ENCODE measurements at regions not wholly inside any gene's neighbourhood (a gene's known extent, or its start where the extent isn't known, plus 50 kb on each side); places are given as distances from the start of the nearest gene placed in this dataset.

- Histone ChIP-seq H3K36me3 (replicated peaks) (no peaks in the 10 kb centered on the region), H3K4me3 (no peak overlapping the region), H3K4me1 (no peaks in the 10 kb centered on the region), H3K9me3 (no peaks in the 10 kb centered on the region; the same call in 1 of the 2 replicates), H3K27me3 (ENCODE audit: low read depth) (no peaks in the 10 kb centered on the region)
- in situ Hi-C loops (cut with MboI; ENCODE audit: low sequenced_read_pairs): no loop called here
- DNase-seq (ENCODE audit: low spot score in 2 of 2): no peak
These were observed 191.9 kb downstream of the PTPRU start for GRCh38 chr1:29428280-29428615.

- H3K4me3 ChIP-seq: no peak overlapping the region
- no peaks in the 10 kb centered on the region for H3K36me3 ChIP-seq (replicated peaks)
- no peaks in the 10 kb centered on the region for H3K4me1 ChIP-seq
- H3K27me3 ChIP-seq (ENCODE audit: low read depth): no peaks in the 10 kb centered on the region
- no peak for DNase-seq (ENCODE audit: low spot score in 2 of 2)
- no peaks in the 10 kb centered on the region; the same call in 1 of the 2 replicates for H3K9me3 ChIP-seq
- in situ Hi-C loops (cut with MboI; ENCODE audit: low sequenced_read_pairs): no loop called here
These were observed 191.4 kb downstream of the PTPRU start for GRCh38 chr1:29427614-29428279.

GRCh38 chr1:29426701-29427279 lies 190.5 kb downstream of the PTPRU start:
- DNase-seq (ENCODE audit: low spot score in 2 of 2): no peak
- Histone ChIP-seq H3K36me3 (replicated peaks) (no peaks in the 10 kb centered on the region), H3K27me3 (ENCODE audit: low read depth) (no peaks in the 10 kb centered on the region), H3K9me3 (no peaks in the 10 kb centered on the region; the same call in 1 of the 2 replicates), H3K4me1 (no peaks in the 10 kb centered on the region), H3K4me3 (no peak overlapping the region)
- in situ Hi-C loops (cut with MboI; ENCODE audit: low sequenced_read_pairs): no loop called here

DNA sequence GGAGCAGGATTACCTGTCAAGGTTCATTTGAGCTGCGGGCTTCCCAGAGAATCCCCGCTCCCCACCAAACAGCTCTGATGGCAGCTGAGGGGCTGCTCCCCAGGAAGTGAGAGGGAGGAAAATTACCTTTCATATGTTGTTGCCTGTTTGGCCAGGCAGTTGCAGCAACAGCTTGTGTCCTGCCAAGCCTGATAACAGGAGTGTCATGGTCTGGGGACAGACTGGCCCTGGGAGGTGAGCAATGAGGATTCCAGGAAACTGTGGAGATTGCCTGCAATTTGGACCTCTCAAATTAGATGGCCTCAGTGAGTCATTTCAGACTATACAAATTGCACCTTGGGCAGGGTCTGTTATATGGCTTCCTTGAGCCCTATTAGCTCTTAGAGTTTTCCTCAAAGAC lies 189.3 kb downstream of the PTPRU start:
- no peak overlapping the region for H3K4me3 ChIP-seq
- DNase-seq (ENCODE audit: low spot score in 2 of 2): no peak
- in situ Hi-C loops (cut with MboI; ENCODE audit: low sequenced_read_pairs): no loop called here
- no peaks in the 10 kb centered on the region for H3K36me3 ChIP-seq (replicated peaks)
- no peaks in the 10 kb centered on the region for H3K4me1 ChIP-seq
- no peaks in the 10 kb centered on the region; the same call in 1 of the 2 replicates for H3K9me3 ChIP-seq
- no peaks in the 10 kb centered on the region for H3K27me3 ChIP-seq (ENCODE audit: low read depth)

DNA sequence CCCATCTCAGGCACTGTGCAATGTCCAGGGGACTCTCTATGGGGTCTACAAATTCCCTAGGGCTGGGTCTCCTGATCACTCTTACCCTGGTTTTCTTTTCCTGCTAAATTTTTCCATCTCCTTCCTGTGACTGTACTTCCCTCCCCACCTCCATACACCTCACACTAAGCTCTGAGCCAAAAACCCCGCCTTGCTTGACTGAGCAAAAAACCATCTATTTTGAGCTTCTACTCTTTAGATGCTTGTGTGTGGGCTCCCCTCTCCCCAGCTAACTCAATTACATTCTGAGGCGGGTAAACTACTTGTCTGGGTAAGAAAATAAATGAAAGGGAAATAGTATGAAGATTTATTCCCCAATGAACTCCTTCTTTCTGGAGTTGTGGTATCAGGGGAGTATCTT lies 187.9 kb downstream of the PTPRU start:
- no peaks in the 10 kb centered on the region for H3K27me3 ChIP-seq (ENCODE audit: low read depth)
- H3K9me3 ChIP-seq: no peaks in the 10 kb centered on the region
- H3K4me3 ChIP-seq: no peak overlapping the region
- no peaks in the 10 kb centered on the region for H3K4me1 ChIP-seq
- in situ Hi-C loops (cut with MboI; ENCODE audit: low sequenced_read_pairs): no loop called here
- no peaks in the 10 kb centered on the region for H3K36me3 ChIP-seq (replicated peaks)
- no peak for DNase-seq (ENCODE audit: low spot score in 2 of 2)

- in situ Hi-C loops (cut with MboI; ENCODE audit: low sequenced_read_pairs): no loop called here
- H3K4me1 ChIP-seq: no peaks in the 10 kb centered on the region
- no peaks in the 10 kb centered on the region for H3K27me3 ChIP-seq (ENCODE audit: low read depth)
- no peak for DNase-seq (ENCODE audit: low spot score in 2 of 2)
- no peak overlapping the region for H3K4me3 ChIP-seq
- H3K9me3 ChIP-seq: no peaks in the 10 kb centered on the region
- no peaks in the 10 kb centered on the region for H3K36me3 ChIP-seq (replicated peaks)
These were observed 183.9 kb downstream of the PTPRU start for GRCh38 chr1:29420202-29420601.

DNA sequence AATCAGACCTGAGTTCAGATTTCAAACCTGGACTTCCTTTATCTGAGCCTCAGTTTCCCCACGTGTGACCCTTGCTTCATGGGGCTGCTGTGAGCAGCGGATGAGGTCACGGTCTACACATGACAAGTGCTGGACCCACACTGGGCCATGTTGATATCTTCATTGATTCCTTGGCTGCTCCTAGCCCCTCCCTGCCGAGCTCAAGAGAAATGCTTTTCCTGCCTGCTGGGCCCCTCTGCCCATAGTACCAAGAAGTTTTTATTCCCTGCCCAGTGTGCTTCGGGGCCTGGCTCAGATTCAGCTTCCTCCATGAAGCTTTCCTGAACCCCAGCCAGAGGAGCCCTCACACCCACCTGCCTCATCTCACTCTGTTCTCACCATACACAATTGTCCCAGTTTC lies 181.6 kb downstream of the PTPRU start:
- Histone ChIP-seq H3K27me3 (ENCODE audit: low read depth) (no peaks in the 10 kb centered on the region), H3K9me3 (no peaks in the 10 kb centered on the region), H3K4me3 (no peak overlapping the region), H3K4me1 (no peaks in the 10 kb centered on the region), H3K36me3 (replicated peaks) (no peaks in the 10 kb centered on the region)
- DNase-seq (ENCODE audit: low spot score in 2 of 2): no peak
- in situ Hi-C loops (cut with MboI; ENCODE audit: low sequenced_read_pairs): no loop called here

DNA sequence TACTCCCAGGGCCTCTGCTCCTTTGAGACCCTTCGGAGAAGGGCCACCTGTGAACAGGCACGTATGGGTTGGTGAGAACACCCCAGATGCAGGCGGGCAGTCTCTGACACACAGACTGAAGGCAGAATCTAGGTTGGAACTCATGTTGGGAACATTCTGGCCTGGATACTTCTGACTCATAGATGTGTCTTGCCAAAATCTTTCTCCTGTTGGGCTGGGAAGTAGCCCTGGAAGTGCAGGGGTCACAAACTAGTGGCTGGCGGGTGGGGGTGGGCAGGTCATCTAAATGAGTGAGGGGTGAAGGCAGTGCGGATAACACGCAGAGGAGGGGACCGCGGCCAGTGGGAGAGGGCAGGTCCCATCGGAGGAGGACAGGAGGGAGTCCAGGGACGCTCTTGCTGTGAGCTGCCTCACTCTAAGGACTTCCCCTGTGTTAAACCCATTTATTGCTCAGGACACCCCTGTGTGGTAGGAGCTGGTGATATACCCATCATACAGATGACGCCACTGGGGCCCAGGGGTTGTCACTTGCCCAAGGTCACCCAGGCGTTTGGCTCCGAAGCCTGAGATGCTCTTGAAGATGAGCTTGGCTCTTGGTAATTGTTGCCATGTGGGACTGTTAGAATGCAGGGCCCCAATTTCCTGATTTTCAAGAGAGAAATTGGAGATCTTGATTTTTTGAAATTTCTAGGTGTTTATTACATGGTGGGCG lies 181.0 kb downstream of the PTPRU start:
- no peak for DNase-seq (ENCODE audit: low spot score in 2 of 2)
- in situ Hi-C loops (cut with MboI; ENCODE audit: low sequenced_read_pairs): no loop called here
- H3K36me3 ChIP-seq (replicated peaks): no peaks in the 10 kb centered on the region
- H3K4me1 ChIP-seq: no peaks in the 10 kb centered on the region
- no peak overlapping the region for H3K4me3 ChIP-seq
- H3K27me3 ChIP-seq (ENCODE audit: low read depth): no peaks in the 10 kb centered on the region
- H3K9me3 ChIP-seq: no peaks in the 10 kb centered on the region

GRCh38 chr1:29416267-29417146 lies 180.2 kb downstream of the PTPRU start:
- no peak for DNase-seq (ENCODE audit: low spot score in 2 of 2)
- Histone ChIP-seq H3K9me3 (no peaks in the 10 kb centered on the region), H3K4me3 (no peak overlapping the region), H3K36me3 (replicated peaks) (no peaks in the 10 kb centered on the region), H3K27me3 (ENCODE audit: low read depth) (no peaks in the 10 kb centered on the region), H3K4me1 (no peaks in the 10 kb centered on the region)
- in situ Hi-C loops (cut with MboI; ENCODE audit: low sequenced_read_pairs): no loop called here

GRCh38 chr1:29415861-29416260 lies 179.5 kb downstream of the PTPRU start:
- no peaks in the 10 kb centered on the region for H3K27me3 ChIP-seq (ENCODE audit: low read depth)
- DNase-seq (ENCODE audit: low spot score in 2 of 2): no peak
- no peaks in the 10 kb centered on the region for H3K9me3 ChIP-seq
- in situ Hi-C loops (cut with MboI; ENCODE audit: low sequenced_read_pairs): no loop called here
- no peak overlapping the region for H3K4me3 ChIP-seq
- no peaks in the 10 kb centered on the region for H3K36me3 ChIP-seq (replicated peaks)
- no peaks in the 10 kb centered on the region for H3K4me1 ChIP-seq

- no peak overlapping the region for H3K4me3 ChIP-seq
- DNase-seq (ENCODE audit: low spot score in 2 of 2): peak; percentile 64 to 77
- H3K9me3 ChIP-seq: no peaks in the 10 kb centered on the region
- no peaks in the 10 kb centered on the region for H3K27me3 ChIP-seq (ENCODE audit: low read depth)
- H3K36me3 ChIP-seq (replicated peaks): no peaks in the 10 kb centered on the region
- in situ Hi-C loops (cut with MboI; ENCODE audit: low sequenced_read_pairs): no loop called here
- H3K4me1 ChIP-seq: no peaks in the 10 kb centered on the region
These were observed 179.0 kb downstream of the PTPRU start for GRCh38 chr1:29415156-29415830.

- Histone ChIP-seq H3K36me3 (replicated peaks) (no peaks in the 10 kb centered on the region), H3K4me3 (no peak overlapping the region), H3K27me3 (ENCODE audit: low read depth) (no peaks in the 10 kb centered on the region), H3K9me3 (no peaks in the 10 kb centered on the region), H3K4me1 (no peaks in the 10 kb centered on the region)
- in situ Hi-C loops (cut with MboI; ENCODE audit: low sequenced_read_pairs): no loop called here
- no peak for DNase-seq (ENCODE audit: low spot score in 2 of 2)
These were observed 177.8 kb downstream of the PTPRU start for GRCh38 chr1:29414086-29414485.

GRCh38 chr1:29413661-29414060 lies 177.3 kb downstream of the PTPRU start:
- no peaks in the 10 kb centered on the region for H3K9me3 ChIP-seq
- no peaks in the 10 kb centered on the region for H3K27me3 ChIP-seq (ENCODE audit: low read depth)
- no peak overlapping the region for H3K4me3 ChIP-seq
- no peak for DNase-seq (ENCODE audit: low spot score in 2 of 2)
- in situ Hi-C loops (cut with MboI; ENCODE audit: low sequenced_read_pairs): no loop called here
- H3K36me3 ChIP-seq (replicated peaks): no peaks in the 10 kb centered on the region
- no peaks in the 10 kb centered on the region for H3K4me1 ChIP-seq

All from HAP-1 (cell line).